Astrocyte (in vitro differentiated cells and primary cell): ENCODE measurements at regions not wholly inside any gene's neighbourhood (a gene's known extent, or its start where the extent isn't known, plus 50 kb on each side); places are given as distances from the start of the nearest gene placed in this dataset.

ENCODE experiments used
- EZH2 ChIP-seq: IDR thresholded peaks from 2 replicates; pipeline ENCODE4 v1.6.1; 2012; ENCODE audit warnings: mild to moderate bottlenecking, low read length, inconsistent platforms; ENCODE audit not compliant: insufficient read depth
- TF ChIP-seq, protein P1 (sequence below): IDR thresholded peaks from 2 replicates; pipeline ENCODE4 v1.5.1; 2011; ENCODE audit warnings: low read depth, mild to moderate bottlenecking, inconsistent platforms, low read length, moderate library complexity; ENCODE audit not compliant: insufficient read depth

DNA sequence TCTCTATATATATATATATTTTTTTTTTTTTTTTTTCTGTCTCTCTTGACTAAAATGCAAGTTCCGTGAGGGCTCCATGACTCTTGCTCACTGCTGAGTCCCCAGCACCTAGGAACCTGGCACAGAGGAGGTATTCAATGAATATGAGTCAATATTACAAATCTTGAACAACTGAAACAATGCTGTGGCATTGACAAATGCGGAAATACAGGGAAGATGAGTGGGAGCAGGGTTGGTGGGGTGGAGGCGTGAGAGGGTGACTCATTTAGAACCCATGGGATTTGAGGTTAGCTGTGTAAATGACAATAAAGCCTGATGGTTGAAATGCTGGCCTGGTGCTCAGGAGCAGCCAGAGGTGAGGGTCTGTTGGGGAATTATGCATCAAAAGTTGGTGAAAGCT is 121.7 kb upstream of the FUT8 start:
- TF ChIP-seq, protein P1, sequence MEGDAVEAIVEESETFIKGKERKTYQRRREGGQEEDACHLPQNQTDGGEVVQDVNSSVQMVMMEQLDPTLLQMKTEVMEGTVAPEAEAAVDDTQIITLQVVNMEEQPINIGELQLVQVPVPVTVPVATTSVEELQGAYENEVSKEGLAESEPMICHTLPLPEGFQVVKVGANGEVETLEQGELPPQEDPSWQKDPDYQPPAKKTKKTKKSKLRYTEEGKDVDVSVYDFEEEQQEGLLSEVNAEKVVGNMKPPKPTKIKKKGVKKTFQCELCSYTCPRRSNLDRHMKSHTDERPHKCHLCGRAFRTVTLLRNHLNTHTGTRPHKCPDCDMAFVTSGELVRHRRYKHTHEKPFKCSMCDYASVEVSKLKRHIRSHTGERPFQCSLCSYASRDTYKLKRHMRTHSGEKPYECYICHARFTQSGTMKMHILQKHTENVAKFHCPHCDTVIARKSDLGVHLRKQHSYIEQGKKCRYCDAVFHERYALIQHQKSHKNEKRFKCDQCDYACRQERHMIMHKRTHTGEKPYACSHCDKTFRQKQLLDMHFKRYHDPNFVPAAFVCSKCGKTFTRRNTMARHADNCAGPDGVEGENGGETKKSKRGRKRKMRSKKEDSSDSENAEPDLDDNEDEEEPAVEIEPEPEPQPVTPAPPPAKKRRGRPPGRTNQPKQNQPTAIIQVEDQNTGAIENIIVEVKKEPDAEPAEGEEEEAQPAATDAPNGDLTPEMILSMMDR = no peak
- TF ChIP-seq EZH2 = no peak
